ENCODE measurements at regions not wholly inside any gene's neighbourhood (a gene's known extent, or its start where the extent isn't known, plus 50 kb on each side); places are given as distances from the start of the nearest gene placed in this dataset.
A peak's percentile ranks its signal among the peaks of the same experiment; 100 is the strongest.
"Not testable (repeated sequence)": the region's sequence is repeated elsewhere in the genome, so short reads cannot be mapped to it uniquely, and the experiment has no call there.

DNA sequence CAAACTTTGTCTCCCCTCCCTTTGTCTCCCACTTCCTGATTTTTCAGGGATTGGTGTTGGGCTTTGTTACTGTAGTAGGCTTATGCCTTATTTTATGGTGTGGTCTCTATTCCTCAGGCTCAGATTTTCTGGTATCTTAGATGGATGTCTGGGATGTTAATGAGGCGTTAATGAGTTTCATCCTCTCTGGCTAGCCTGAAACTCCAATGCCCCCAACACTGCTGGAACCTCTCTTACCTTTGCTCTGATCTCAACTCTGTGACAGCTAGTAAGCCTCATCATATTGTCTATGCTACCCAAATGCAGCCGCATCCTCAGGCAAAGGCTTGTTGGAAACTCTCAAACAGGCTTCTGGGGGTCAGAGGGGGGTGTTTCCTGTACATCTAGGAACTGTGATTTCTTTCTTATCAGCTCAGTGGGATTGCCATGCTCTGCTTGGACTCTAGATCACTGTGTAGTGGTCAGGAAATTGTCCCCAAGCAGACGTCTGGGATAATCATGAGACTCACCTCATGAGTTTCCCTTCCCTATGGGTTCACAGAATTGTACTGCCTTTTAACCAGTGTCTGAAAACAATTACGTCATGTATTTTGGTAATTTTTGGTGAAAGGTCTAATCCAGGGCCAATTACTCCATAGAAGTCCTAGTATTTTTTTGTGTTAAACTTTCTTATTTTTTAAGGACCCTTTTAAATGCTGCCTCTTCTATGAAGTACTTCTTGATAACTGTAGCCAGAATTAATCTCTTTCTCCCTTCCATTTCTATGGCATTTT, 88.8 kb upstream of the TRPC7 start:
- no peak for TF ChIP-seq MYC (IDR thresholded peaks at IDR 0.05; ENCODE audit: low read depth, low read length)
- no peak for TF ChIP-seq POLR2A (IDR thresholded peaks at IDR 0.05; ENCODE audit: extremely low read depth, insufficient read length)
- TF ChIP-seq, protein P1, sequence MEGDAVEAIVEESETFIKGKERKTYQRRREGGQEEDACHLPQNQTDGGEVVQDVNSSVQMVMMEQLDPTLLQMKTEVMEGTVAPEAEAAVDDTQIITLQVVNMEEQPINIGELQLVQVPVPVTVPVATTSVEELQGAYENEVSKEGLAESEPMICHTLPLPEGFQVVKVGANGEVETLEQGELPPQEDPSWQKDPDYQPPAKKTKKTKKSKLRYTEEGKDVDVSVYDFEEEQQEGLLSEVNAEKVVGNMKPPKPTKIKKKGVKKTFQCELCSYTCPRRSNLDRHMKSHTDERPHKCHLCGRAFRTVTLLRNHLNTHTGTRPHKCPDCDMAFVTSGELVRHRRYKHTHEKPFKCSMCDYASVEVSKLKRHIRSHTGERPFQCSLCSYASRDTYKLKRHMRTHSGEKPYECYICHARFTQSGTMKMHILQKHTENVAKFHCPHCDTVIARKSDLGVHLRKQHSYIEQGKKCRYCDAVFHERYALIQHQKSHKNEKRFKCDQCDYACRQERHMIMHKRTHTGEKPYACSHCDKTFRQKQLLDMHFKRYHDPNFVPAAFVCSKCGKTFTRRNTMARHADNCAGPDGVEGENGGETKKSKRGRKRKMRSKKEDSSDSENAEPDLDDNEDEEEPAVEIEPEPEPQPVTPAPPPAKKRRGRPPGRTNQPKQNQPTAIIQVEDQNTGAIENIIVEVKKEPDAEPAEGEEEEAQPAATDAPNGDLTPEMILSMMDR (IDR thresholded peaks at IDR 0.05; ENCODE audit: low read depth, low read length), result no peak
- TF ChIP-seq, protein P2, sequence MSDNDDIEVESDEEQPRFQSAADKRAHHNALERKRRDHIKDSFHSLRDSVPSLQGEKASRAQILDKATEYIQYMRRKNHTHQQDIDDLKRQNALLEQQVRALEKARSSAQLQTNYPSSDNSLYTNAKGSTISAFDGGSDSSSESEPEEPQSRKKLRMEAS (IDR thresholded peaks at IDR 0.05; ENCODE audit: low read depth, low read length), result no peak
- DNase-seq (ENCODE audit: low read depth), result no peak
- no peak overlapping the region for H3K4me3 ChIP-seq (ENCODE audit: low read depth, low read length)

DNA sequence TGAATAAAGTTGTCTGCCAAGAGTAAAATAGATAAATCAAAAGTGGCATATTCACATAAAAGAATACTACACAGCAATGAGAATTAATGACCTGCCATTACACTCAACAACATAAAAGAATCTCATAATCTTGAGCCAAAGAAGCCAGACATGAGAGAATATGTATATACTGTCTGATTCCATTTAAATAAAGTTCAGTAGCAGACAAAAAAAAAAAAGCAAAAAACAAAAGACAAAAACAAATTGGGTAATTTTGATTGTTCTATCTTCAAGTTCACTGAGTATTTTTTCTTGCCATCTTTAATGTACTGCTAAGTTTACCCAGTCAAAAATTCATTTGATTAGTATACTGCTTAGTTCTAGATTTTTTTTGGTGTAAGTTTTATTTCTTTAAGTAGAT, 87.9 kb upstream of the TRPC7 start:
- no peak for DNase-seq (ENCODE audit: low read depth)
- TF ChIP-seq, protein P1 (IDR thresholded peaks at IDR 0.05; ENCODE audit: low read depth, low read length), result no peak
- TF ChIP-seq POLR2A (IDR thresholded peaks at IDR 0.05; ENCODE audit: extremely low read depth, insufficient read length) (no peak), MYC (IDR thresholded peaks at IDR 0.05; ENCODE audit: low read depth, low read length) (no peak)
- TF ChIP-seq, protein P2 (IDR thresholded peaks at IDR 0.05; ENCODE audit: low read depth, low read length), result no peak
- H3K4me3 ChIP-seq (ENCODE audit: low read depth, low read length), result no peak overlapping the region

DNA sequence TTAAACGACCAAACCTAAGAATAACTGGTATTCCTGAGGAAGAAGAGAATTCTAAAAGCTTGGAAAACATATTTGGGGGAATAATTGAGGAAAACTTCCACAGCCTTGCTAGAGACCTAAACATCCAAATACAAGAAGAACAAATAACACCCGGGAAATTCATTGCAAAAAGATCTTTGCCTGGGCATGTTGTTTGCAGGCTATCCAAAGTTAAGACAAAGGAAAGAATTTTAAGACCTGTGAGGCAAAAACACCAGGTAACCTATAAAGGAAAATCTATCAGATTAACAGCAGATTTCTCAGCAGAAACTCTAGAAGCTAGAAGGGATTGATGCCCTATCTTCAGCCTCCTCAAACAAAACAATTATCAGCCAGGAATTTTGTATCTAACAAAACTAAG, 82.2 kb upstream of the TRPC7 start:
- not testable (repeated sequence) for H3K4me3 ChIP-seq (ENCODE audit: low read depth, low read length); DNase-seq (ENCODE audit: low read depth)

GRCh38 chr5:136446565-136446964, 81.2 kb upstream of the TRPC7 start:
- TF ChIP-seq MYC (IDR thresholded peaks at IDR 0.05; ENCODE audit: low read depth, low read length), result no peak
- no peak for TF ChIP-seq POLR2A (IDR thresholded peaks at IDR 0.05; ENCODE audit: extremely low read depth, insufficient read length)
- TF ChIP-seq, protein P2 (IDR thresholded peaks at IDR 0.05; ENCODE audit: low read depth, low read length), result no peak
- TF ChIP-seq, protein P1 (IDR thresholded peaks at IDR 0.05; ENCODE audit: low read depth, low read length), result peak; percentile 19
- H3K4me3 ChIP-seq (ENCODE audit: low read depth, low read length), result no peak overlapping the region
- peak; percentile 7 for DNase-seq (ENCODE audit: low read depth)

DNA sequence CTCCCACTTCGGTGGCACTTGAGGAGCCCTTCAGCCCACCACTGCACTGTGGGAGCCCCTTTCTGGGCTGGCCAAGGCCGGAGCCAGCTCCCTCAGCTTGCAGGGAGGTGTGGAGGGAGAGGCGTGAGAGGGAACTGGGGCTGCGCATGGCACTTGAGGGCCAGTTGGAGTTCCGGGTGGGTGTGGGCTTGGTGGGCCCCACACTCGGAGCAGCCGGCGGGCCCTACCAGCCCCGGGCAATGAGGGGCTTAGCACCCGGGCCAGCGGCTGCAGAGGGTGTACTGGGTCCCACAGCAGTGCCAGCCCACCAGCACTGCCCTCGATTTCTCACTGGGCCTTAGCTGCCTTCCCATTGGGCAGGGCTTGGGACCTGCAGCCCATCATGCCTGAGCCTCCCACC, 78.8 kb upstream of the TRPC7 start:
- H3K4me3 ChIP-seq (ENCODE audit: low read depth, low read length); DNase-seq (ENCODE audit: low read depth): not testable (repeated sequence)

GRCh38 chr5:136439367-136439766, 74.0 kb upstream of the TRPC7 start:
- no peak for TF ChIP-seq MYC (IDR thresholded peaks at IDR 0.05; ENCODE audit: low read depth, low read length)
- no peak for TF ChIP-seq POLR2A (IDR thresholded peaks at IDR 0.05; ENCODE audit: extremely low read depth, insufficient read length)
- TF ChIP-seq, protein P1 (IDR thresholded peaks at IDR 0.05; ENCODE audit: low read depth, low read length), result no peak
- TF ChIP-seq, protein P2 (IDR thresholded peaks at IDR 0.05; ENCODE audit: low read depth, low read length), result no peak
- DNase-seq (ENCODE audit: low read depth), result no peak
- H3K4me3 ChIP-seq (ENCODE audit: low read depth, low read length), result no peak overlapping the region

- TF ChIP-seq, protein P2 (IDR thresholded peaks at IDR 0.05; ENCODE audit: low read depth, low read length), result no peak
- TF ChIP-seq, protein P1 (IDR thresholded peaks at IDR 0.05; ENCODE audit: low read depth, low read length), result no peak
- TF ChIP-seq POLR2A (IDR thresholded peaks at IDR 0.05; ENCODE audit: extremely low read depth, insufficient read length) (no peak), MYC (IDR thresholded peaks at IDR 0.05; ENCODE audit: low read depth, low read length) (no peak)
- no peak for DNase-seq (ENCODE audit: low read depth)
- H3K4me3 ChIP-seq (ENCODE audit: low read depth, low read length), result no peak overlapping the region
Measured at GRCh38 chr5:136435946-136436543, 70.7 kb upstream of the TRPC7 start.

All from NB4 (cell line).